ENCODE measurements at regions not wholly inside any gene's neighbourhood (a gene's known extent, or its start where the extent isn't known, plus 50 kb on each side); places are given as distances from the start of the nearest gene placed in this dataset.

- intact Hi-C loops (cut with micrococcal nuclease; ENCODE audit: unreplicated experiment): no loop called here
- Histone ChIP-seq H3K4me1 (ENCODE audit: insufficient read depth, low read length, poor library complexity, severe bottlenecking) (no peaks in the 10 kb centered on the region), H3K79me2 (ENCODE audit: insufficient read depth, low read depth, low read length) (no peaks in the 10 kb centered on the region), H3K27ac (ENCODE audit: low read depth, low read length, poor library complexity, severe bottlenecking) (no peak overlapping the region), H3K4me3 (ENCODE audit: low read depth, low read length, poor library complexity, severe bottlenecking) (no peak overlapping the region), H3K9me2 (ENCODE audit: insufficient read depth, low read length) (no peaks in the 10 kb centered on the region), H2AFZ (ENCODE audit: low read length) (no peak overlapping the region), H3K4me2 (ENCODE audit: low read length) (no peak overlapping the region), H4K20me1 (ENCODE audit: insufficient read depth, low read length) (no peaks in the 10 kb centered on the region), H3K36me3 (ENCODE audit: insufficient read depth, low read length) (no peaks in the 10 kb centered on the region), H3K9me3 (ENCODE audit: low read length) (no peaks in the 10 kb centered on the region)
- ChIA-PET CTCF (ENCODE audit: unreplicated experiment) (no interaction called here), POLR2A (interaction anchor here (0.6 kb wide), 1 partner anchor 186 kb away, joined by 3 read pairs; no protein-coding TSS in a partner anchor)
- DNase-seq (ENCODE audit: low spot score): no peak
- BruUV-seq (replicated peaks): no TSS peak
- no peak for TF ChIP-seq CTCF (conservative IDR thresholded peaks at IDR 0.05; ENCODE audit: low read length)
- no peak for TF ChIP-seq EZH2phosphoT487 (IDR thresholded peaks at IDR 0.05; ENCODE audit: borderline replicate concordance, low read depth, low read length)
Observed at GRCh38 chr21:41602531-41602930, 94.6 kb upstream of the TMPRSS2 start.

DNA sequence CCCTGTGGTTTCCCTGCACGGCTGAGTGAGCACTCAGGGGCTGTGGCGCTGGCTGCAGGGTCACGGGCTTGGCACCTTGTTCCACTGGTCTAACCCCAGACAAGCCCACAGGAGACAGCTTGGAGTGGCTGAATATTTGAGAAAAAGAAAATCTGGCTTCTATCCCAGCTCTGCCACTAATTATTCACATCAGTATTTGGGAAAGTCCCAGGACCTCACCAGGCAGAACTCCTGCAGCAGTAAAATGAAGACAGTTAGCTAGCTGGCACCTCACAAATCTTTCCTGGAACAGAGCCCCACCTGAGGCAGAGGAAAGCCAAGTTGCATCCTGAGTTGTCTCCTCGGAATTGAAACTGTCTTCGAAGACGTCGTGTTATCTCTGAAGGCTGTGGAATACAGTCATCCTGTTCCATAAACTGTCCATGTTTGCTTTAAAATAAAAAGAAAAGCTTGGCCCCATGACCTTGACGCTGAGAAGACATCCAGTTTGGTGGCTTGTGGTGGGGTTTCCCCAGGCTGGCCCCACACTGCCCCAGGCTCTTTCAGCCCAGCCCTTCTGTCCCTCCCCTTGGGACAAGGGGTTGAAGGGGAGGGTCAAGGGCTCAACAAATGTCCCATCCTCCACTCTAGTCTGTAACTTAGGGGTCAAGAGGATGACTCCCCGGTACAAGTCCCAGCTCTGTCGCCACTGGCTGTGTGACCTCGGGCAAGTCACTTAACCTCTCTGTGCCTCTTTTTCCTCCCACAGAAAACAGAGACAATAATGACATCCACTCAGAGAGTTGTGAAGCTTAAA is 93.8 kb upstream of the TMPRSS2 start:
- H3K27ac ChIP-seq (ENCODE audit: low read depth, low read length, poor library complexity, severe bottlenecking): no peak overlapping the region
- CTCF ChIA-PET (ENCODE audit: unreplicated experiment): no interaction called here

More for the DNA sequence above, 93.8 kb upstream of the TMPRSS2 start:
- Histone ChIP-seq H3K4me1 (ENCODE audit: insufficient read depth, low read length, poor library complexity, severe bottlenecking) (no peaks in the 10 kb centered on the region), H2AFZ (ENCODE audit: low read length) (no peak overlapping the region), H4K20me1 (ENCODE audit: insufficient read depth, low read length) (no peaks in the 10 kb centered on the region), H3K9me2 (ENCODE audit: insufficient read depth, low read length) (no peaks in the 10 kb centered on the region), H3K9me3 (ENCODE audit: low read length) (no peaks in the 10 kb centered on the region), H3K36me3 (ENCODE audit: insufficient read depth, low read length) (no peaks in the 10 kb centered on the region), H3K4me2 (ENCODE audit: low read length) (no peak overlapping the region), H3K79me2 (ENCODE audit: insufficient read depth, low read depth, low read length) (no peaks in the 10 kb centered on the region), H3K4me3 (ENCODE audit: low read depth, low read length, poor library complexity, severe bottlenecking) (no peak overlapping the region)
- TF ChIP-seq EZH2phosphoT487 (IDR thresholded peaks at IDR 0.05; ENCODE audit: borderline replicate concordance, low read depth, low read length) (no peak), CTCF (conservative IDR thresholded peaks at IDR 0.05; ENCODE audit: low read length) (no peak)
- POLR2A ChIA-PET: no interaction called here
- BruUV-seq (replicated peaks): no TSS peak
- intact Hi-C loops (cut with micrococcal nuclease; ENCODE audit: unreplicated experiment): no loop called here
- DNase-seq (ENCODE audit: low spot score): no peak
